GM18868 (cell line): ENCODE measurements at regions not wholly inside any gene's neighbourhood (a gene's known extent, or its start where the extent isn't known, plus 50 kb on each side); places are given as distances from the start of the nearest gene placed in this dataset.
"Not testable (repeated sequence)": the region's sequence is repeated elsewhere in the genome, so short reads cannot be mapped to it uniquely, and the experiment has no call there.

Experiments used
- ATAC-seq: cut with Tn5 transposase; IDR thresholded peaks from one replicate; pipeline ENCODE4 v1.9.1; 2021; ENCODE audit warnings: mild to moderate bottlenecking, moderate library complexity; ENCODE audit not compliant: unreplicated experiment

DNA sequence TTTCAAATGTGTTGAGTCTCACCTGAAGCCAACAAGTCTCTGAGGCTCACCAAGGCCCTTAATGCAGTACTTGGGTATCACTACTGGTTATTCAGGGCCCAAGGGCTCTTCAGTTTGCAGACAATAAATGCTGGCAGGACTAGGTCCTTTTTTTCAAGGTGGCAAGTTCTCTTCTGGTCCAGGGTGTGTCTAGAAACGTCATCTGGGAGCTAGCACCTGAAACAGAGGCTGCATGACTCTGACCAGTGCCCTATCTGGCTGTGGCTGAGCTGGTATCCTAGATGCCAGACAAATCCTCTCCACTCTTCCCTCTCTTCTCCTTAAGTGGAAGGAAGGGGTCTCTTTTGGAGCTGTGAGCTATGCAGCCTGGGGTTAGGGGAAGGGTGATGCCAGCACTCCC is 276.8 kb downstream of the PYDC2 start:
- ATAC-seq = no peak

- no peak for ATAC-seq
Measured at GRCh38 chr3:191740712-191741111, 279.7 kb downstream of the PYDC2 start.

- ATAC-seq = not testable (repeated sequence)
Measured at GRCh38 chr3:191741847-191742350, 280.9 kb downstream of the PYDC2 start.

DNA sequence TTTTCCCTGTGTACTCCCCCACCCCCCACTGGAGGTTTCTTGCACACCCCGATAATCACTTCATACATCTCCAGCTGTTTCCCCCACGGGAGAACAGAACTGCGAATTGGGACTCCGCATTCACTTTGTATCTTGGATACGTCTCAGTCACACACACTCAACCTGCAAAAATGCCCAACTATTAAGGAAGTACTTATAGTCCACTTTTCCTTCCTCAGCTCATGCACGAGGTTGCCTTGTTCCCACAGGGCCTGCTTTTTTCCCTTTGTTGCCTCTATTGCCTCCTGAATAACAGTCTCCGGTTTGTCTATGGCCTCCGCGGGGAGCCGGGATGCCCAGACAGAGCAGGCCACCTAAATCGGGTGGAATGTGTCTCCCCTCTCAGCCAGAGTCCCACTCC is 282.3 kb downstream of the PYDC2 start:
- no peak for ATAC-seq

GRCh38 chr3:191750618-191751017 is 289.7 kb downstream of the PYDC2 start:
- no peak for ATAC-seq

DNA sequence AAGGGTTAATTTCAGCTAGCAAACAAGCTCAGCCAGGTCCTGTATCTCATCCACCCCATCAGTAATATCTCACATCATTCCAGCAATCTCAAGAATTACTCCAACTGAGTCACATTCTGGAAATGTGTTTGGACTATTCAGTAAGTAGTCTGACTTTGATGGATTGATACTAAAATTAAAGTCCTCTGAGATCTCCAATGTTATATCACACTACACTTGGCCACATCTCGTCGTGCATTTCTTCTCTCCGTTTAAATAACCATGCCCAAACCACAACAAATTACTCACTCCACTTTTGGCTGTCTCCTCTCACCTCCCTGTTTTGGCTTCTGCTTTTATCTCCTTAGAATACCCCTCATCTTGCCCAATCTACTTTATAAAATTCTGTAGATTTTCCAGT is 292.2 kb downstream of the PYDC2 start:
- ATAC-seq = no peak

GRCh38 chr3:191761906-191762305 is 300.9 kb downstream of the PYDC2 start:
- ATAC-seq = no peak

- no peak for ATAC-seq
Measured at GRCh38 chr3:191762323-191762960, 301.5 kb downstream of the PYDC2 start.

DNA sequence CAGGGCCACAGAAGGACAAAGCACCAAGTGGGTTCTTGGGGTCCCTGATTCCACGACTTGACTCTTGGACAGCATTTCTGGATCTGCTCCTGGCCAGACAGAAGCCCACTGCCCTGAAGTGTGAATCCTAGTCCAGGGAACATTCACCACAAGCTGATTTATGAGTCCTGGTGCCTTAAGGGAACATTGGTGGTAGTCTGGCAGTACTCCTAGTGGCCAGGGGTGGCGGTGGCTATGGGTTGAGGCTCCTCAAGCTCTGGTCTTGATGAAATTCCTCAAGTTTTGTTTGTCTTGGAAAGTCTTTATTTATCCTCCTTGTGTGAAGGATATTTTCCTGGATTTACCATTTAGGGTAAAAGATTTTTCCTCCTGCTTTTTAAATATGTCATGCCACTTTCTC is 307.5 kb downstream of the PYDC2 start:
- no peak for ATAC-seq

- ATAC-seq = no peak
Measured at GRCh38 chr3:191770541-191770940, 309.6 kb downstream of the PYDC2 start.

DNA sequence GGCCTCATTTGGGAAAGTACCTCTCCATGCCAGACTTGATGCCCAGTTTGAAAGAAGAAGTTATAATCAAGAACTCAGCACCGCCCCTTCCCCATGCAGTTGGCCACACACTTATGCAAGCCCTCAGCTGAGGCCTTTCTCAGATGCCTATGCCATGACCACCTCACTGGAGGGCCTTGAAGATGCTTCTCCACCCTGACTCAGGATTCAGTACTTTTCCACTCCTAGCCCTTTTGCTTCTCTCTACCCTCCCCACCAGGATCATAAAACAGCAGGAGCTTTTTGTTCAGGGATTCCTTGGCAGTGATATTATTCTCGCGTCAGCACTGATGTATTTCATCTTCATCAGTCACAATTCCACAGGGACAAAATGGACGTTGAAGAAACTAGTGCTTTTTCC is 313.5 kb downstream of the PYDC2 start:
- ATAC-seq = no peak

GRCh38 chr3:191775451-191776233 is 314.7 kb downstream of the PYDC2 start:
- ATAC-seq = no peak

DNA sequence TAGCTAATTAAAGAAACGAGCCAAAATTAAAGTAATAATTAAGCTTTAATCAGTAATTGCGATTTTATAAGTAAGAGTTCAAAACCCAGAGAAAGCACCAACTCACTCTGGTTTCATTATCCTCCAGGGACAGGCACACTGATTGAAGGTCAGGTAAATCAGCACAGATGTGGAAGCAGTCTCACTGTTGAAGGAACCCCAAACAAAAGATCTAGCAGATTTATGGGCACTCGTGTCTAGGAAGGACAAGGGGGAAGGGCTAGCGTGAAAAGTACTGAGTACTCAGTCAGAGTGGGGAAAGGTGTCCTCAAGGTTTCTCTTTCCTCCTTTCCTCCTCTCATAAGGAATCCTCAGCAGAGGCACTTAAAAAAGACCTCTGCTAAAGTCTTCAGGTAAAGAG is 320.1 kb downstream of the PYDC2 start:
- no peak for ATAC-seq

GRCh38 chr3:191783024-191783423 is 322.1 kb downstream of the PYDC2 start:
- no peak for ATAC-seq

DNA sequence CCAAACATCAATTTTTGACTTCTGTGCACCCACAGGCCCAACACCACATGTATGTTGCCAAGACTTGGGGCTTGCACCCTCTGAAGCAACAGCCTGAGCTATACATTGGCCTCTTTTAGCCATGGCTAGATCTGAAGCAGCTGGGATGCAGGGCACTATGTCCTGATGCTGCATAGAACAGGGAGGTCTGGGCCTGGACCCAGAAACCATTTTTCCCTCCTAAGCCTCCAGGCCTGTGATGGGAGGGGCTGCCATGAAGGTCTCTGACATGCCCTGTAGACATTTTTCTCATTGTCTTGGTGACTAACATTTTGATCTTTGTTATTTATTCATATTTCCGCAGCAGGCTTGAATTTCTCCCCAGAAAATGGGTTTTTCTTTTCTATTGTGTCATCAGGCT is 330.0 kb downstream of the PYDC2 start:
- no peak for ATAC-seq

GRCh38 chr3:191792580-191792979 is 331.6 kb downstream of the PYDC2 start:
- no peak for ATAC-seq

GRCh38 chr3:191795196-191795595 is 334.2 kb downstream of the PYDC2 start:
- ATAC-seq = no peak

GRCh38 chr3:191797271-191797670 is 336.3 kb downstream of the PYDC2 start:
- ATAC-seq = no peak

DNA sequence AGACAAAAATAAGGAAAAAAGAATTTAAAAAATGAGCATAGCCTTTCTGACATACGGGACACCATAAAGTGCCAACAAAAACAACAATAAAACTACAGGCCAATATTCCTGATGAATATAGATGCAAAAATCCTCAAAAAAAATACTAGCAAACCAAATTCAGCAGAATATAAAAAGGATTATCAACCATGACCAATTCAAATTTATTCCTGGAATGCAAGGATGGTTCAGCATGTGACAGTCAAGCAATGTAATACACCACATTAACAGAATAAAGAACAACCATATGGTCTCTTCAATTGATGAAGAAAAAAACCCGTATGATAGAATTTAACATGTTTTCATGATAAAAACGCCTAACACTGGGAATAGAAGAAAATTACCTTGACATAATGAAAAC is 341.7 kb downstream of the PYDC2 start:
- ATAC-seq = no peak

DNA sequence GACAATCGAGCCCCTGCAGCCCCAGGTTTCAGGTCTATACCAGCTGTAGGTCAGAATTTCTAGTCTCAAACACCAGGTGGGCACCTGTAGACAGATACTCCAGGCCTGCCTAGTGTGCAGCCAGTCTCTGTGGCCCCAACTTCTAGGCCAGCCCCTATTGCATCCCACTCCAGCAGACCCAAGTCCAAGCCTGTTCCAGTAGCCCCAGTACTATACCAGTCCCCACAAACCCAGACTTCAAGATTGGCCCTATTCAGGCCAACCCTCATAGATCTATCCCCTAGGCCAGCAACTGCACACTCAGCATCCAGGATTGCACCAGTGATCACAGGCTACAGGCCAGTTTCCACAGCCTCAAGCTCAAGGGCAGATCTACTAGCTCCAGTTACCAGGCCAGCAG is 344.0 kb downstream of the PYDC2 start:
- no peak for ATAC-seq

- no peak for ATAC-seq
Measured at GRCh38 chr3:191808073-191808472, 347.1 kb downstream of the PYDC2 start.

DNA sequence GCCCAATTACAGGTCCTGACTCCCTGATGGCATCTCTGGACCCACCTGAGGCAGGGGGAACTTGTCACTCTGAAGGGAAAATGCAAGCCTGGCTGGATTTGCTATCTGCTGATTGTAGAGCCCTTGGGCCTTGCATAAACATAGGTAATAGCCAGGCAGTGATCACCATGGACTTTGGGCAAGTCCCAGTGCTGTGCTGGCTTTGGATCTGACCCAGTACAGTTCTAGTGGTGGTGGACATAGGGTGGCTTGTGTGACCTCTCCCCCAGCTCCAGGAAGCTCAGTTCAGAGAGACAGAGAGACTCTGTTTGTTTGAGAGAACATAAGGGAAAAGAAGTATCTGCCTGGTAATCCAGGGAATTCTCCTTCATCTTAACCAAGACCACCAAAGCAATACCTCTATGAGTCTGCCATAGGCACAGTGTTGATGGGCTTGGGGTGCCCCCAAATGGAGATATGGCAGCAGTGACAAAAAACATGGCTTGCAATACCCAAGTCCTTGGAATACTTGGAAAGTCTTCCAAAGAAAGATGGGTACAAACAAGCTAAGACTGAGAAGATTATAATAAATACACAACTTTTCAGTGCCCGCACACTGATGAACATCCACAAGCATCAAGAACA is 348.5 kb downstream of the PYDC2 start:
- ATAC-seq = no peak
